ENCODE measurements at regions not wholly inside any gene's neighbourhood (a gene's known extent, or its start where the extent isn't known, plus 50 kb on each side); places are given as distances from the start of the nearest gene placed in this dataset.

DNA sequence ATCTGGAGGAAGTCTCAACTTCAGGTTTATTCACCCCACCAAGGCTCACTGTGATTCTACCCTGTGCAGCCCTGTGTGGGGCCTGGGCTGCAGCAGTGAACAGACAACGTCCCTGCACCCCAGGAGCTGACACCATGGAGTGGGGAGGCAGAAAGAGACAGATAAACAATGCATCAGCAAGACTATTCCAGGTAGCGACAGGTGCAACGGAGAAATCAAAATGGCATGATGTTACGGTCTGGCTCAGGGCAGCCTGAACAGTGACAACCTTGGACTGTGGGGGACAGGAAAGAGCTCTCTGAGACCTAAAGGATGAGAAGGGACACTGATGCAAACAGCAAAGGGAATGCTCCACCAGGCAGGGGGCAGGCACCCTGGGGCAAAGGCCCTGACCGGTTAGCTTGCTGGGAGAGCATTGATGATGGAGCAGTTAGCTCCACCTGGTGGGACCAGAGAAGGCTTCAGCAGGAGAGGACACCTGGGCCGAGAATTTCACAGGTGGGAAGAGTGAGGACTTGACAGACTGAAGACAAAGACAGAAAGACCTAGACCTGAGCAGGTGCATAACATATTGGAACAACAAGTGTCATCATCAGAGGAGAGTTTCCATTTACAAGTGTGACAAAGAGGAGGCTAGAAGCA lies 589.9 kb downstream of the MATN1 start:
- no peak overlapping the region for H3K4me3 ChIP-seq (replicated peaks in 1 of 3; ENCODE audit: insufficient read depth in 1 of 3, low read depth in 2 of 3, low read length in 3 of 3)
- FAIRE-seq (no peak), ATAC-seq (peak; percentile 47; the same call in 1 of the 3 replicates), DNase-seq (ENCODE audit: low spot score) (no peak)
- WGBS (ENCODE audit: low lambda C conversion rate) = 53% methylated on average over 6 of the region's 6 CpGs
- no peaks in the 10 kb centered on the region for H3K79me2 ChIP-seq (ENCODE audit: insufficient read depth, low read length)
- H2AFZ ChIP-seq (ENCODE audit: low read length) = no peak overlapping the region
- in situ Hi-C loops (cut with HindIII; ENCODE audit: extremely low pct_ligation_motif_present, low pct_unique_long_range_greater_than_20kb) (no loop called here), intact Hi-C loops (cut with micrococcal nuclease; ENCODE audit: unreplicated experiment) (no loop called here)
- no peak overlapping the region for H3K9ac ChIP-seq (ENCODE audit: insufficient read depth, low read depth, low read length)
- ChIA-PET CTCF (ENCODE audit: low intra/inter-chr PET ratio, low total read pairs) (no interaction called here), POLR2A (no interaction called here)
- H3K36me3 ChIP-seq (replicated peaks in 1 of 2; ENCODE audit: control insufficient read depth in 1 of 2, insufficient read depth in 2 of 2, low read length in 2 of 2) = no peaks in the 10 kb centered on the region
- peaks cover 2 to 9% of the 10 kb centered on the region in 2 experiments; a peak in 3 of 5 replicates for H3K27me3 ChIP-seq (ENCODE audit: control insufficient read depth in 1 of 2, insufficient read depth in 2 of 2, low read length in 2 of 2)
- H4K20me1 ChIP-seq (ENCODE audit: insufficient read depth, low read length) = no peaks in the 10 kb centered on the region
- no peak overlapping the region for H3K4me2 ChIP-seq (ENCODE audit: low read depth, low read length)
- no TSS peak for BruUV-seq (replicated peaks)
- no peaks in the 10 kb centered on the region for H3K9me3 ChIP-seq (ENCODE audit: low read length)
- TF ChIP-seq, protein P1, sequence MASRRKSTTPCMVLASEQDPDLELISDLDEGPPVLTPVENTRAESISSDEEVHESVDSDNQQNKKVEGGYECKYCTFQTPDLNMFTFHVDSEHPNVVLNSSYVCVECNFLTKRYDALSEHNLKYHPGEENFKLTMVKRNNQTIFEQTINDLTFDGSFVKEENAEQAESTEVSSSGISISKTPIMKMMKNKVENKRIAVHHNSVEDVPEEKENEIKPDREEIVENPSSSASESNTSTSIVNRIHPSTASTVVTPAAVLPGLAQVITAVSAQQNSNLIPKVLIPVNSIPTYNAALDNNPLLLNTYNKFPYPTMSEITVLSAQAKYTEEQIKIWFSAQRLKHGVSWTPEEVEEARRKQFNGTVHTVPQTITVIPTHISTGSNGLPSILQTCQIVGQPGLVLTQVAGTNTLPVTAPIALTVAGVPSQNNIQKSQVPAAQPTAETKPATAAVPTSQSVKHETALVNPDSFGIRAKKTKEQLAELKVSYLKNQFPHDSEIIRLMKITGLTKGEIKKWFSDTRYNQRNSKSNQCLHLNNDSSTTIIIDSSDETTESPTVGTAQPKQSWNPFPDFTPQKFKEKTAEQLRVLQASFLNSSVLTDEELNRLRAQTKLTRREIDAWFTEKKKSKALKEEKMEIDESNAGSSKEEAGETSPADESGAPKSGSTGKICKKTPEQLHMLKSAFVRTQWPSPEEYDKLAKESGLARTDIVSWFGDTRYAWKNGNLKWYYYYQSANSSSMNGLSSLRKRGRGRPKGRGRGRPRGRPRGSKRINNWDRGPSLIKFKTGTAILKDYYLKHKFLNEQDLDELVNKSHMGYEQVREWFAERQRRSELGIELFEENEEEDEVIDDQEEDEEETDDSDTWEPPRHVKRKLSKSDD (CRISPR knock-in tag; IDR thresholded peaks at IDR 0.05; ENCODE audit: low read depth) = no peak
- TF ChIP-seq RBFOX2 (IDR thresholded peaks at IDR 0.05; ENCODE audit: low read depth, low read length) (no peak), ZNF577 (CRISPR knock-in tag; IDR thresholded peaks at IDR 0.05; ENCODE audit: borderline replicate concordance, low read depth) (no peak), TBL1XR1 (IDR thresholded peaks at IDR 0.05; ENCODE audit: borderline replicate concordance, low read length, partially characterized antibody) (no peak), ZKSCAN8 (CRISPR knock-in tag; IDR thresholded peaks at IDR 0.05; ENCODE audit: borderline replicate concordance) (no peak)
- TF ChIP-seq, protein P2, sequence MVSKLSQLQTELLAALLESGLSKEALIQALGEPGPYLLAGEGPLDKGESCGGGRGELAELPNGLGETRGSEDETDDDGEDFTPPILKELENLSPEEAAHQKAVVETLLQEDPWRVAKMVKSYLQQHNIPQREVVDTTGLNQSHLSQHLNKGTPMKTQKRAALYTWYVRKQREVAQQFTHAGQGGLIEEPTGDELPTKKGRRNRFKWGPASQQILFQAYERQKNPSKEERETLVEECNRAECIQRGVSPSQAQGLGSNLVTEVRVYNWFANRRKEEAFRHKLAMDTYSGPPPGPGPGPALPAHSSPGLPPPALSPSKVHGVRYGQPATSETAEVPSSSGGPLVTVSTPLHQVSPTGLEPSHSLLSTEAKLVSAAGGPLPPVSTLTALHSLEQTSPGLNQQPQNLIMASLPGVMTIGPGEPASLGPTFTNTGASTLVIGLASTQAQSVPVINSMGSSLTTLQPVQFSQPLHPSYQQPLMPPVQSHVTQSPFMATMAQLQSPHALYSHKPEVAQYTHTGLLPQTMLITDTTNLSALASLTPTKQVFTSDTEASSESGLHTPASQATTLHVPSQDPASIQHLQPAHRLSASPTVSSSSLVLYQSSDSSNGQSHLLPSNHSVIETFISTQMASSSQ (IDR thresholded peaks at IDR 0.05; ENCODE audit: low read depth) = no peak
- TF ChIP-seq, protein P2 (CRISPR knock-in tag; IDR thresholded peaks at IDR 0.05; ENCODE audit: borderline replicate concordance) = no peak
- TF ChIP-seq, protein P3, sequence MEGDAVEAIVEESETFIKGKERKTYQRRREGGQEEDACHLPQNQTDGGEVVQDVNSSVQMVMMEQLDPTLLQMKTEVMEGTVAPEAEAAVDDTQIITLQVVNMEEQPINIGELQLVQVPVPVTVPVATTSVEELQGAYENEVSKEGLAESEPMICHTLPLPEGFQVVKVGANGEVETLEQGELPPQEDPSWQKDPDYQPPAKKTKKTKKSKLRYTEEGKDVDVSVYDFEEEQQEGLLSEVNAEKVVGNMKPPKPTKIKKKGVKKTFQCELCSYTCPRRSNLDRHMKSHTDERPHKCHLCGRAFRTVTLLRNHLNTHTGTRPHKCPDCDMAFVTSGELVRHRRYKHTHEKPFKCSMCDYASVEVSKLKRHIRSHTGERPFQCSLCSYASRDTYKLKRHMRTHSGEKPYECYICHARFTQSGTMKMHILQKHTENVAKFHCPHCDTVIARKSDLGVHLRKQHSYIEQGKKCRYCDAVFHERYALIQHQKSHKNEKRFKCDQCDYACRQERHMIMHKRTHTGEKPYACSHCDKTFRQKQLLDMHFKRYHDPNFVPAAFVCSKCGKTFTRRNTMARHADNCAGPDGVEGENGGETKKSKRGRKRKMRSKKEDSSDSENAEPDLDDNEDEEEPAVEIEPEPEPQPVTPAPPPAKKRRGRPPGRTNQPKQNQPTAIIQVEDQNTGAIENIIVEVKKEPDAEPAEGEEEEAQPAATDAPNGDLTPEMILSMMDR (CRISPR knock-in tag; IDR thresholded peaks at IDR 0.05) = peak; percentile 30
- H3K27ac ChIP-seq (ENCODE audit: extremely low read length, insufficient read depth, low read length) = no peak overlapping the region
- H3K4me1 ChIP-seq (ENCODE audit: insufficient read depth, low read length) = no peaks in the 10 kb centered on the region
